WI38 (cell line): ENCODE measurements at regions not wholly inside any gene's neighbourhood (a gene's known extent, or its start where the extent isn't known, plus 50 kb on each side); places are given as distances from the start of the nearest gene placed in this dataset.

Experiments used
- H3K4me3 ChIP-seq: 2 replicates; pipeline ENCODE4 v1.5.1; 2011; ENCODE audit warnings: low read depth, mild to moderate bottlenecking, control low read depth, low read length
- TF ChIP-seq, protein P1 (sequence below): IDR thresholded peaks from 2 replicates; pipeline ENCODE4 v1.5.1; 2012; ENCODE audit warnings: low read depth, mild to moderate bottlenecking, control low read depth, low read length

DNA sequence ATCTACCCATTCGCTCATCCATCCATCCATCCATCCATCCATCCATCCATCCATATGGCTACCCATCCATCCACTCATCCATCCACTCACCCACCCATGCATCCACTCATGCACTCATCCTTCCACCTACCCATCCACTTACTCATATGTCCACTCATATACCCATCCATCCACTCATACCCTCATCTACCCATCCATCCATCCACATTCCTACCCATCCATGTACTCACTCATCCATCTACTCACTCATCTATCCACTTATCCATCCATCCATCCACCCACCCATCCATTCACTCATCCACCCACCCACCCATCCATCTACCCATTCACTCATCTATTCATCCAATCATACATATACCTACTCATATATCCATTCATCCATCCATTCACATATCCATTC, 112.0 kb downstream of the RBFOX3 start:
- TF ChIP-seq, protein P1, sequence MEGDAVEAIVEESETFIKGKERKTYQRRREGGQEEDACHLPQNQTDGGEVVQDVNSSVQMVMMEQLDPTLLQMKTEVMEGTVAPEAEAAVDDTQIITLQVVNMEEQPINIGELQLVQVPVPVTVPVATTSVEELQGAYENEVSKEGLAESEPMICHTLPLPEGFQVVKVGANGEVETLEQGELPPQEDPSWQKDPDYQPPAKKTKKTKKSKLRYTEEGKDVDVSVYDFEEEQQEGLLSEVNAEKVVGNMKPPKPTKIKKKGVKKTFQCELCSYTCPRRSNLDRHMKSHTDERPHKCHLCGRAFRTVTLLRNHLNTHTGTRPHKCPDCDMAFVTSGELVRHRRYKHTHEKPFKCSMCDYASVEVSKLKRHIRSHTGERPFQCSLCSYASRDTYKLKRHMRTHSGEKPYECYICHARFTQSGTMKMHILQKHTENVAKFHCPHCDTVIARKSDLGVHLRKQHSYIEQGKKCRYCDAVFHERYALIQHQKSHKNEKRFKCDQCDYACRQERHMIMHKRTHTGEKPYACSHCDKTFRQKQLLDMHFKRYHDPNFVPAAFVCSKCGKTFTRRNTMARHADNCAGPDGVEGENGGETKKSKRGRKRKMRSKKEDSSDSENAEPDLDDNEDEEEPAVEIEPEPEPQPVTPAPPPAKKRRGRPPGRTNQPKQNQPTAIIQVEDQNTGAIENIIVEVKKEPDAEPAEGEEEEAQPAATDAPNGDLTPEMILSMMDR: no peak
- H3K4me3 ChIP-seq: no peak overlapping the region

DNA sequence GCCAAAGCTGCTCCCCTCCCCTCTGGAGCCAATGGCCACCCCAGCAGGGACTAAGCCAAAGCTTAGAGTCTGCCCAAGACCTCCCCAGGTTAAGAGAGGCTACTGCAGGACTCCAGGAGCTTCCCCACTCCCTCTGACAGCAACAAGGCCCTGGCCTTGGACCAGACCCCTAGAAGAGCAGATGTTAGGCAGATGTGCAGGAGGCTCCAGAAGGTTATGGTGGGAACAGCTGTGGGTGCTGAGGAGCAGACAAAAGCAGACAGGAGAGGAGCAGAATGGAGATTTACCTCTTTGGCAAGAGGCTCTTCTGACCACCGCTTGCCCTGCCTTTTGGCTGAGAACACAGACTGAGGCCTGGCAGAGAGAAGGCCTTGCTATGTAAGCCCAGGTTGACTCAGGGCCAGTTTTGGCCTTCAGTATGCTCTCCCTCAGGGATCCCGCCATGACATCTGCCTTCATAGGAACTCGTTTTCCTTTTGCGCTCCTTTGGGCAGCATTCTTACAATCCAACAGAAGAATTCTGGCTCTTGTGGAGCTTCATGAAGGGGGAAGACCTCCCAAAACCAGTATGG, 113.0 kb downstream of the RBFOX3 start:
- no peak overlapping the region for H3K4me3 ChIP-seq
- TF ChIP-seq, protein P1: no peak

DNA sequence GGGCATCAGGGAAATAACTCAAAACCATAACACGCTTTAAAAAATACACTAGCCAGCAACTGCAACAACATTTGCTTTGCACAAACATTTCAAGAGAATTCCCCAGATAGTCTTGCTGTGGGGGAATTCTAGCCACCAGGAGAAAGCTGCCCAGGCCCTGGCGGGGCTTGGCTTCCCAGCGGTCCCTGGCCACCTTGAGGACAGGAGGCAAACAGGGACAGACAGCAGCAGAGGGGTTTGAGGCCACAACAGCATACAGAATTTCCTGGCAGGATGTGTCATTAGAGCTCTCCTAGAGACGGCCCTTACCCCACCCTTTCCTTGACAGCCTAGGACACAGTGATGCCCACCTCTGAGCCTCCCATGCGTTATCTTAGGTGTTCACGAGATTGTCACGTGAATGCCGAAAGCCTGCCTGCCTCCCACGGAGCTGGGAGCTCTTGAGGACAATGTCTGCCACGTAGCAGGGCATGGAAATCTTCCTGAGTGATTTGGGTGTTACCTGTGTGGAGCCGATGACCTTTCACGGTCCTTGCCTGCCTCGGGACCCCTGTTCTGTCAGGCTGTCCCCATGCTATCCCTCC, 114.3 kb downstream of the RBFOX3 start:
- no peak overlapping the region for H3K4me3 ChIP-seq
- TF ChIP-seq, protein P1: no peak

DNA sequence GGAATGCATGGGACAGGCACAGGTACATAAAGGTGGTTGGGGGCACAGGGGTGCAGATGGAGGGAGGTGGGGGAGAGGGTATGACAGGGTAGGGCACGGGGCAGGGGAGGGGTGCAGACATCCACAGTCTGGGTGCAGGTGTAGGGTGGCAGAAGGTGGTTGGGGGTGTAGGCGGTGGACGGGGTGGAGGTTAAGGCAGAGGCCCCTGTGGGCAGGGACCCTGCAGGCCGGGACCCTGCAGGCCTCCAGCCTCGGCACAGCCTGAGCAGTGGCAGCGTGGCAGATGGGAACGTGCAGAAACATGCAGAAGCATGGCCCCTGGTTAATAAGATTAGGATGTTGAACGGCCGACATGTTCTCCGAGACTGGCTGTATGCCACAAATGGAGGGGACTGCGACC, 115.2 kb downstream of the RBFOX3 start:
- H3K4me3 ChIP-seq: no peak overlapping the region
- TF ChIP-seq, protein P1: no peak

DNA sequence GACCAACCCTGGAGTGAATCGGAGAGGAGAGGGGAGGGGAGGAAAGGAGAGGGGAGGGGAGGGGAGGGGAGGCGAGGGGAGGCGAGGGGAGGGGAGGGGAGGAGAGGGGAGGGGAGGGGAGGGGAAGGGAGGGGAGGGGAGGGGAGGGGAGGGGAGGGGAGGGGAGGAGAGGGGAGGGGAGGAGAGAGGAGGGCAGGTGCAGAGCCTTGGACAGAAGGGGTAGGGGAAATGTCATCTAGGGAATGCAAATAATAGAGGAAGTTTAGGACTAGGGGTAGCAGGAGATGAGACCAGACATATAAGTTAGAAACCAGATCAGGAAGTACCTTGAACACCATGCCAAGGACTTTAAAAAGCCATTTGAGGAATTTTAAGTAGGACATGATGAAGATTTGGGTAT, 119.8 kb downstream of the RBFOX3 start:
- H3K4me3 ChIP-seq: no peak overlapping the region
- TF ChIP-seq, protein P1: no peak

DNA sequence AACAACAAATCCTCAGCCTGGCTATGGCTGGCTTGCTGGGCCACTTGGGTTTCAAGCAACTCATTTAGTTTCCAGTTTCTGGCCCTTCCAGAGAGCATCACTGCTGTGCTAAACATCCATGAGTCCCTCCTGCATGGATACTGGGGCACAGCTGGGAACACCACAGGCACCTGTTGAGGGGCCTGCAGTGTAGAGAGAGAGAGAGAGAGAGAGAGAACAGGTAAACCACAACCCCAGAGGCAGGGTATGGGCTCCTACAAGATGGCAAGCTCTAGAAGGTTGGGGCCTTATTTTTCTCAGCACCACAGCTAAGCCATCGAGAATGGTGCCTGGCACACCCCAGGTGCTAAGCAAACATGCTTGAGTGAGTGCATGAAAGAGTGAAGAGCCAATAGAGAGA, 120.3 kb downstream of the RBFOX3 start:
- TF ChIP-seq, protein P1: no peak

DNA sequence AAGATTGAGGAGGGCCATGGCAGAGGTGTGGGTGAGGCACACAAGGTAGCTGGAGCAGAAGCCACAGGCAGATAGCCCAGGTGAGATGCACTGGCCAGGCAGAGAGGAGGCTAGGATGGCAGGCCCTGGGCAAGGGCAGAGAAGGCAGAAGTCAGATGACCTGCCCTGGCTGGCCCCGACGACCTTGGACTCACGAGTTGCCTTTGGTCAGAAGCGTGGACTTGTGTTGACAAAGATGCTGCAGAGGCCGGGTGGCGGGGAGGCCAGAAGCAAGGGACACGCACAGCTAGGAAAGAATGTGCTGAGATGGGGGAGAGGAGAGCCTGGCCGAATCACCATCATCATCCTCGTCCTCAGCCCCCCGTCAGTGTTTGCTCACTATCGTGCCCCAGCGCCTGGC, 123.7 kb downstream of the RBFOX3 start:
- TF ChIP-seq, protein P1: no peak

More for the DNA sequence above, 120.3 kb downstream of the RBFOX3 start:
- H3K4me3 ChIP-seq: no peak overlapping the region

More for the DNA sequence above, 123.7 kb downstream of the RBFOX3 start:
- H3K4me3 ChIP-seq: no peak overlapping the region
